OCI-LY1 (cell line): ENCODE measurements at regions not wholly inside any gene's neighbourhood (a gene's known extent, or its start where the extent isn't known, plus 50 kb on each side); places are given as distances from the start of the nearest gene placed in this dataset.

Source experiments
- H2AFZ ChIP-seq: fragments of 200-600 bp; sonication (generic), shearing (Covaris generic); 2 replicates; pipeline ENCODE4 v1.6.0; 2014; ENCODE audit warnings: antibody characterized with exemption, mild to moderate bottlenecking, low read length
- H3F3A ChIP-seq: fragments of 200-600 bp; sonication (generic), shearing (Covaris generic); 2 replicates; pipeline ENCODE4 v1.6.0; 2014; ENCODE audit warnings: mild to moderate bottlenecking, antibody characterized with exemption, low read length, moderate library complexity; ENCODE audit not compliant: insufficient read depth
- H3K27ac ChIP-seq: fragments of 200-600 bp; sonication (generic); 2 replicates; pipeline ENCODE4 v1.5.1; 2014; ENCODE audit warnings: low read length, mixed run types, mild to moderate bottlenecking, low read depth; ENCODE audit not compliant: poor library complexity, severe bottlenecking
- H3K27me3 ChIP-seq: fragments of 200-600 bp; sonication (generic); 2 replicates; pipeline ENCODE4 v1.6.0; 2014; ENCODE audit warnings: antibody characterized with exemption, mild to moderate bottlenecking, low read length, moderate library complexity; ENCODE audit not compliant: insufficient read depth
- H3K36me3 ChIP-seq: fragments of 200-600 bp; sonication (generic); 2 replicates; pipeline ENCODE4 v1.6.1; 2014; ENCODE audit warnings: mild to moderate bottlenecking, antibody characterized with exemption, low read length, moderate library complexity, mixed read lengths; ENCODE audit not compliant: insufficient read depth
- H3K4me1 ChIP-seq: fragments of 200-600 bp; sonication (generic); 2 replicates; pipeline ENCODE4 v1.5.1; 2014; ENCODE audit warnings: mild to moderate bottlenecking, low read length, moderate library complexity; ENCODE audit not compliant: insufficient read depth, severe bottlenecking
- H3K4me2 ChIP-seq: fragments of 200-600 bp; sonication (generic), shearing (Covaris generic); 2 replicates; pipeline ENCODE4 v1.6.1; 2014; ENCODE audit warnings: low read length
- H3K4me3 ChIP-seq: fragments of 200-600 bp; sonication (generic); 2 replicates; pipeline ENCODE4 v1.5.1; 2014; ENCODE audit warnings: low read length, low read depth, mild to moderate bottlenecking, mixed read lengths; ENCODE audit not compliant: poor library complexity, severe bottlenecking
- H3K79me2 ChIP-seq: fragments of 200-600 bp; shearing (Covaris generic); 2 replicates; pipeline ENCODE4 v1.6.1; 2016; ENCODE audit warnings: mixed run types, low read length, mixed read lengths; ENCODE audit not compliant: insufficient read depth
- H3K9ac ChIP-seq: fragments of 200-600 bp; sonication (generic), shearing (Covaris generic); 2 replicates; pipeline ENCODE4 v1.6.1; 2014; ENCODE audit warnings: mild to moderate bottlenecking, low read length, mixed read lengths
- H3K9me2 ChIP-seq: fragments of 200-600 bp; sonication (generic), shearing (Covaris generic); 2 replicates; pipeline ENCODE4 v1.6.1; 2014; ENCODE audit warnings: low read depth, mild to moderate bottlenecking, low read length, mixed read lengths
- H3K9me3 ChIP-seq: fragments of 200-600 bp; shearing (Covaris generic); 2 replicates; pipeline ENCODE4 v1.6.1; 2014; ENCODE audit warnings: low read length, mixed read lengths
- H4K20me1 ChIP-seq: fragments of 200-600 bp; sonication (generic), shearing (Covaris generic); 2 replicates; pipeline ENCODE4 v1.6.0; 2016; ENCODE audit warnings: mild to moderate bottlenecking, low read length; ENCODE audit not compliant: insufficient read depth
- EZH2 ChIP-seq: fragments of 200-600 bp; sonication (generic), shearing (Covaris generic); IDR thresholded peaks from 2 replicates; pipeline ENCODE4 v1.8.0; 2017; ENCODE audit warnings: borderline replicate concordance, mixed run types, mild to moderate bottlenecking, antibody characterized with exemption, low read length, moderate library complexity, mixed read lengths
- TF ChIP-seq, protein P1 (sequence below): fragments of 200-600 bp; sonication (generic), shearing (Covaris generic); IDR thresholded peaks from 2 replicates; pipeline ENCODE4 v1.5.1; 2017; ENCODE audit warnings: mild to moderate bottlenecking, antibody characterized with exemption, low read length, moderate library complexity, mixed read lengths

DNA sequence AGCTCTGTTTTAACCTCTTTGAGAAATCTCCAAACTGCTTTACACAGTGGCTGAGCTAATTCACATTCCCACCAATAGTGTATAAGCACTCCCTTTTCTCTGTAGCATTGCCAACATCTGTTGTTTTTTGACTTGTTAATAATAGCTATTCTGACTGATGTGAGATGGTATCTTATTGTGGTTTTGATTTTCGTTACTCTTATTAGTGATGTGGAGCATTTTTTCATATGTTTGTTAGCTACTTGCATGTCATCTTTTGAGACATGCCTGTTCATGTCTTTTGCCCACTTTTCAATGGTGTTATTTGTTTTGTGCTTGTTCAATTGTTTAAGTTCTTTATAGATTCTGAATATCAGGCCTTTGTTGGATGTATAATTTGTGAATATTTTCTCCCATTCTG, 225.2 kb upstream of the TRPC7 start:
- H3K27ac ChIP-seq, result no peak overlapping the region
- no peak overlapping the region for H2AFZ ChIP-seq
- no peaks in the 10 kb centered on the region for H3K9me3 ChIP-seq
- no peaks in the 10 kb centered on the region for H3K27me3 ChIP-seq
- H3K79me2 ChIP-seq, result no peaks in the 10 kb centered on the region
- H3K36me3 ChIP-seq, result no peaks in the 10 kb centered on the region
- H3K4me3 ChIP-seq, result no peak overlapping the region
- H3F3A ChIP-seq, result no peaks in the 10 kb centered on the region
- no peaks in the 10 kb centered on the region for H3K9me2 ChIP-seq
- no peaks in the 10 kb centered on the region for H3K4me1 ChIP-seq
- no peak overlapping the region for H3K4me2 ChIP-seq
- TF ChIP-seq, protein P1, sequence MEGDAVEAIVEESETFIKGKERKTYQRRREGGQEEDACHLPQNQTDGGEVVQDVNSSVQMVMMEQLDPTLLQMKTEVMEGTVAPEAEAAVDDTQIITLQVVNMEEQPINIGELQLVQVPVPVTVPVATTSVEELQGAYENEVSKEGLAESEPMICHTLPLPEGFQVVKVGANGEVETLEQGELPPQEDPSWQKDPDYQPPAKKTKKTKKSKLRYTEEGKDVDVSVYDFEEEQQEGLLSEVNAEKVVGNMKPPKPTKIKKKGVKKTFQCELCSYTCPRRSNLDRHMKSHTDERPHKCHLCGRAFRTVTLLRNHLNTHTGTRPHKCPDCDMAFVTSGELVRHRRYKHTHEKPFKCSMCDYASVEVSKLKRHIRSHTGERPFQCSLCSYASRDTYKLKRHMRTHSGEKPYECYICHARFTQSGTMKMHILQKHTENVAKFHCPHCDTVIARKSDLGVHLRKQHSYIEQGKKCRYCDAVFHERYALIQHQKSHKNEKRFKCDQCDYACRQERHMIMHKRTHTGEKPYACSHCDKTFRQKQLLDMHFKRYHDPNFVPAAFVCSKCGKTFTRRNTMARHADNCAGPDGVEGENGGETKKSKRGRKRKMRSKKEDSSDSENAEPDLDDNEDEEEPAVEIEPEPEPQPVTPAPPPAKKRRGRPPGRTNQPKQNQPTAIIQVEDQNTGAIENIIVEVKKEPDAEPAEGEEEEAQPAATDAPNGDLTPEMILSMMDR, result no peak
- TF ChIP-seq EZH2, result no peak
- no peak overlapping the region for H3K9ac ChIP-seq
- no peaks in the 10 kb centered on the region for H4K20me1 ChIP-seq

DNA sequence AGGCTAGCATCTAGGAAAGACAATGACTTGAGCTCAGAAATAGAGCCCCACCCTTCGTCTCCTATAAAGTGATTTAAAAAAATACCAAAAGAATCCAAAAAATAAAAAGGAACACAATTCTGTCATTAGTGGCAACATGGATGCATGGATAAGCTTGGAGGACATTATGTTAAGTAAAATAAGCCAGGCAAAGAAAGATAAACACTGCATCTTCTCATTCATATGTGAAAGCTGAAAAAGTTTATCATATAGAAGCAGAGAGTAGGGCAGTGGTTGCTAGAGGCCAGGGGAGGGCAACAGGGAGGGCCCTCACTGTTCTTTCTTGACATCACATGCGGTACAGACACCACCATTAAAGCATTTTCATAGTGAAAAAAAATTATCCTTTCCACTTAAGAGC, 220.9 kb upstream of the TRPC7 start:
- Histone ChIP-seq H2AFZ (no peak overlapping the region), H3F3A (no peaks in the 10 kb centered on the region), H3K27me3 (no peaks in the 10 kb centered on the region), H3K36me3 (no peaks in the 10 kb centered on the region), H3K27ac (no peak overlapping the region), H3K9ac (no peak overlapping the region), H3K4me2 (no peak overlapping the region), H4K20me1 (no peaks in the 10 kb centered on the region), H3K79me2 (no peaks in the 10 kb centered on the region), H3K4me3 (no peak overlapping the region), H3K9me3 (no peaks in the 10 kb centered on the region), H3K9me2 (no peaks in the 10 kb centered on the region), H3K4me1 (no peaks in the 10 kb centered on the region)
- TF ChIP-seq EZH2, result no peak
- TF ChIP-seq, protein P1, result no peak

DNA sequence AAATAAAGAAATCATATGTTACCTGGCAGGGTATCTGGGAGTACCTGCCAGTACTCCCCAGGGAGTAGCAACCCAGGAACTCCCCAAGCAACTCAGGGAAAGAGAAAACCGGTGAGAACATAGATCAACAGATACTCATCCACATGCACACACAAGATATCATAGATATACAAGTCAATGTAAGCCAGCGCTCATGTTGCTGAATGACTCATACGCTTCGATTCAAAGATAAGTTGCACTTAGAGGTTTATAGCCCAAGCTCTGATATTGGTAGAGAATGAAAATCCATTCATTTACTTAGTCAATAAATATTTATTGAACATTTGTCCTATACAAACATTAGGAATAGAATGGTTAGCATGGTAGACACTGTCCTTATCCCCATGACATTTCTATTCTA, 219.1 kb upstream of the TRPC7 start:
- H3K79me2 ChIP-seq, result no peaks in the 10 kb centered on the region
- no peaks in the 10 kb centered on the region for H4K20me1 ChIP-seq
- no peak overlapping the region for H2AFZ ChIP-seq
- H3K4me1 ChIP-seq, result no peaks in the 10 kb centered on the region
- no peak overlapping the region for H3K4me2 ChIP-seq
- H3K27ac ChIP-seq, result no peak overlapping the region
- no peaks in the 10 kb centered on the region for H3K27me3 ChIP-seq
- no peak for TF ChIP-seq EZH2
- TF ChIP-seq, protein P1, result no peak
- H3K9ac ChIP-seq, result no peak overlapping the region
- no peak overlapping the region for H3K4me3 ChIP-seq
- H3K36me3 ChIP-seq, result no peaks in the 10 kb centered on the region
- no peaks in the 10 kb centered on the region for H3K9me3 ChIP-seq
- no peaks in the 10 kb centered on the region for H3F3A ChIP-seq
- H3K9me2 ChIP-seq, result no peaks in the 10 kb centered on the region
